SK-N-SH (cell line): ENCODE measurements at regions not wholly inside any gene's neighbourhood (a gene's known extent, or its start where the extent isn't known, plus 50 kb on each side); places are given as distances from the start of the nearest gene placed in this dataset.

Experiments used
- CTCF ChIA-PET: fragments of 300-600, 350-600 bp; formaldehyde crosslinking; extraction: SDS; loops from one replicate; lab custom pipeline; 2021; lab: Yijun Ruan, JAX
- POLR2A ChIA-PET: fragments of 350-600 bp; sonication (Branson Sonifier 250); formaldehyde crosslinking; extraction: SDS; loops from one replicate; lab custom pipeline; 2020; ENCODE audit warnings: antibody characterized with exemption, inconsistent platforms; lab: Yijun Ruan, JAX
- DNase-seq: peaks from one replicate; pipeline ENCODE4 v3.0.0; 2012
- H2AFZ ChIP-seq: fragments of 200-600 bp; sonication (generic); 2 replicates; pipeline ENCODE4 v1.8.1; 2016; ENCODE audit warnings: antibody characterized with exemption, mild to moderate bottlenecking, low read depth
- H3F3A ChIP-seq: fragments of 200-600 bp; sonication (generic); replicated peaks from 2 replicates; pipeline ENCODE3; 2016; ENCODE audit warnings: antibody characterized with exemption, mild to moderate bottlenecking; ENCODE audit not compliant: insufficient read depth
- H3K27ac ChIP-seq, 2 experiments: fragments of 200-500 bp in 1 of 2; fragments of 200-600 bp in 1 of 2; sonication (Bioruptor generic) in 1 of 2; sonication (generic), shearing (Covaris generic) in 1 of 2; 2 replicates each; pipeline versions ENCODE4 v1.5.1 to v1.6.1; 2014 to 2016; ENCODE audit warnings: low read depth in 2 of 2, inconsistent platforms in 1 of 2, low read length in 1 of 2, mild to moderate bottlenecking in 1 of 2, mixed read lengths in 1 of 2
- H3K27me3 ChIP-seq: fragments of 200-600 bp; sonication (generic), shearing (Covaris generic); 2 replicates; pipeline ENCODE4 v1.6.1; 2016; ENCODE audit warnings: mixed run types; ENCODE audit not compliant: insufficient read depth
- H3K36me3 ChIP-seq, 2 experiments: fragments of 200-500 bp in 1 of 2; fragments of 200-600 bp in 1 of 2; sonication (Bioruptor generic) in 1 of 2; sonication (generic) in 1 of 2; replicated peaks in 1 of 2; 2 replicates each; pipeline versions ENCODE3 to v1.5.1; 2014 to 2016; ENCODE audit warnings: low read length in 1 of 2, mild to moderate bottlenecking in 1 of 2; ENCODE audit not compliant: insufficient read depth in 2 of 2, control insufficient read depth in 1 of 2
- H3K4me1 ChIP-seq, 2 experiments: fragments of 200-500 bp in 1 of 2; fragments of 200-600 bp in 1 of 2; sonication (Bioruptor generic) in 1 of 2; sonication (generic), shearing (Covaris generic) in 1 of 2; 2 replicates each; pipeline versions ENCODE4 v1.5.1 to v1.6.1; 2014 to 2016; ENCODE audit warnings: low read depth in 1 of 2, low read length in 1 of 2, mixed run types in 1 of 2; ENCODE audit not compliant: insufficient read depth in 2 of 2, control insufficient read depth in 1 of 2
- H3K4me2 ChIP-seq: fragments of 200-600 bp; sonication (generic), shearing (Covaris generic); 2 replicates; pipeline ENCODE4 v1.6.1; 2017; ENCODE audit warnings: mixed run types
- H3K4me3 ChIP-seq, 2 experiments: fragments of 200-500 bp in 1 of 2; fragments of 200-600 bp in 1 of 2; sonication (Bioruptor generic) in 1 of 2; sonication (generic), shearing (Covaris generic) in 1 of 2; 2 replicates each; pipeline versions ENCODE4 v1.5.1 to v1.8.1; 2014 to 2016; ENCODE audit warnings: low read depth in 2 of 2, inconsistent platforms in 1 of 2, low read length in 1 of 2, mild to moderate bottlenecking in 1 of 2, mixed read lengths in 1 of 2, moderate library complexity in 1 of 2
- H3K79me2 ChIP-seq: fragments of 200-600 bp; sonication (generic); 2 replicates; pipeline ENCODE4 v1.8.1; 2017; ENCODE audit warnings: mild to moderate bottlenecking; ENCODE audit not compliant: insufficient read depth
- H3K9ac ChIP-seq: fragments of 200-600 bp; sonication (generic); 2 replicates; pipeline ENCODE4 v1.6.1; 2017; ENCODE audit warnings: mixed run types
- H3K9me2 ChIP-seq: fragments of 200-600 bp; sonication (generic); 2 replicates; pipeline ENCODE4 v1.6.1; 2017; ENCODE audit warnings: mixed run types
- H3K9me3 ChIP-seq: fragments of 200-600 bp; sonication (generic); 2 replicates; pipeline ENCODE4 v1.6.1; 2017; ENCODE audit warnings: mixed run types, mild to moderate bottlenecking, moderate library complexity
- H4K20me1 ChIP-seq: fragments of 200-600 bp; sonication (generic); 2 replicates; pipeline ENCODE4 v1.6.1; 2017; ENCODE audit warnings: mild to moderate bottlenecking, mixed run types; ENCODE audit not compliant: insufficient read depth
- CTCF ChIP-seq: fragments of 200-600 bp; sonication (generic); IDR thresholded peaks from 2 replicates; pipeline ENCODE4 v1.6.1; 2017; ENCODE audit warnings: antibody characterized with exemption, mild to moderate bottlenecking, moderate library complexity
- ELF1 ChIP-seq: IDR thresholded peaks from 2 replicates; pipeline ENCODE4 v1.4.0; 2012
- EP300 ChIP-seq, 2 experiments: IDR thresholded peaks; 2 replicates each; pipeline versions ENCODE4 v1.4.0 to v1.6.1; 2012; ENCODE audit warnings: borderline replicate concordance in 1 of 2, low read depth in 1 of 2, low read length in 1 of 2
- FOXM1 ChIP-seq: IDR thresholded peaks from 2 replicates; pipeline ENCODE4 v1.4.0; 2012; ENCODE audit warnings: low read depth, mild to moderate bottlenecking
- GABPA ChIP-seq: IDR thresholded peaks from 2 replicates; pipeline ENCODE4 v1.4.0; 2012; ENCODE audit warnings: low read depth, mild to moderate bottlenecking
- GATA2 ChIP-seq: sonication (generic); formaldehyde crosslinking; IDR thresholded peaks from 2 replicates; pipeline ENCODE4 v1.5.0; 2020; ENCODE audit warnings: mild to moderate bottlenecking, missing genetic modification reagents
- IRF3 ChIP-seq: fragments of 150-350 bp; IDR thresholded peaks from 2 replicates; pipeline ENCODE4 v1.6.1; 2016; ENCODE audit warnings: mild to moderate bottlenecking, low read depth, low read length
- JUND ChIP-seq: IDR thresholded peaks from 2 replicates; pipeline ENCODE4 v1.4.0; 2012
- NFIC ChIP-seq: IDR thresholded peaks from 2 replicates; pipeline ENCODE4 v1.4.0; 2012; ENCODE audit warnings: borderline replicate concordance
- NRF1 ChIP-seq: IDR thresholded peaks from 2 replicates; pipeline ENCODE4 v1.6.1; 2012; ENCODE audit warnings: low read depth, mild to moderate bottlenecking, low read length
- PBX3 ChIP-seq: IDR thresholded peaks from 2 replicates; pipeline ENCODE4; 2012
- RCOR1 ChIP-seq: fragments of 150-350 bp; IDR thresholded peaks from 2 replicates; pipeline ENCODE4 v1.6.1; 2017; ENCODE audit warnings: antibody characterized with exemption, low read length
- REST ChIP-seq: IDR thresholded peaks from 2 replicates; pipeline ENCODE4 v1.6.1; 2012; ENCODE audit warnings: mild to moderate bottlenecking, low read depth, low read length, moderate library complexity
- SMC3 ChIP-seq: IDR thresholded peaks from 2 replicates; pipeline ENCODE4 v1.6.1; 2012; ENCODE audit warnings: low read depth, low read length, improper control_type of control experiment
- TAF1 ChIP-seq: IDR thresholded peaks from 2 replicates; pipeline ENCODE4 v1.6.1; 2012; ENCODE audit warnings: low read depth, mild to moderate bottlenecking, low read length, moderate library complexity, borderline replicate concordance
- TCF12 ChIP-seq: IDR thresholded peaks from 2 replicates; pipeline ENCODE4 v1.4.0; 2012
- TEAD4 ChIP-seq: IDR thresholded peaks from 2 replicates; pipeline ENCODE4 v1.4.0; 2012; ENCODE audit warnings: mild to moderate bottlenecking, borderline replicate concordance; ENCODE audit not compliant: insufficient read depth
- USF2 ChIP-seq: fragments of 150-350 bp; IDR thresholded peaks from 2 replicates; pipeline ENCODE4 v1.6.1; 2017; ENCODE audit warnings: antibody characterized with exemption, low read length, low read depth, borderline replicate concordance
- YY1 ChIP-seq: IDR thresholded peaks from 2 replicates; pipeline ENCODE4 v1.4.0; 2012; ENCODE audit warnings: low read depth, mild to moderate bottlenecking
- WGBS: methylation state at CpG from one replicate; pipeline ENCODE4 v1.1.6; 2017; ENCODE audit warnings: low lambda C conversion rate; 5-methylcytosine and 5-hydroxymethylcytosine counted together

GRCh38 chr4:152033621-152034020 is 272.8 kb upstream of the GATB start:
- WGBS: 45% methylated on average over 6 of the region's 6 CpGs
- H4K20me1 ChIP-seq: no peaks in the 10 kb centered on the region
- no peak overlapping the region for H3K4me3 ChIP-seq
- no peaks in the 10 kb centered on the region for H3K9me2 ChIP-seq
- H3F3A ChIP-seq: no peaks in the 10 kb centered on the region
- POLR2A ChIA-PET: no interaction called here
- TF ChIP-seq GABPA (no peak), SMC3 (no peak), YY1 (no peak), NRF1 (no peak), PBX3 (no peak), JUND (no peak), NFIC (no peak), GATA2 (CRISPR knock-in tag) (no peak), EP300 (IDR thresholded peaks at IDR 0.05; ENCODE audit: borderline replicate concordance in 1 of 2, low read depth in 1 of 2, low read length in 1 of 2) (no peak), IRF3 (no peak), TCF12 (no peak)
- no peaks in the 10 kb centered on the region for H3K27me3 ChIP-seq
- CTCF ChIA-PET: no interaction called here
- no peak overlapping the region for H3K9ac ChIP-seq
- DNase-seq: no peak
- no peak overlapping the region for H2AFZ ChIP-seq
- H3K9me3 ChIP-seq: no peaks in the 10 kb centered on the region
- no peaks in the 10 kb centered on the region for H3K4me1 ChIP-seq
- no peaks in the 10 kb centered on the region for H3K79me2 ChIP-seq
- H3K27ac ChIP-seq: no peak overlapping the region
- H3K4me2 ChIP-seq: no peak overlapping the region
- H3K36me3 ChIP-seq: no peaks in the 10 kb centered on the region

- Histone ChIP-seq H3K27ac (no peak overlapping the region), H3K36me3 (no peaks in the 10 kb centered on the region), H3K9me3 (no peaks in the 10 kb centered on the region), H3F3A (no peaks in the 10 kb centered on the region), H3K4me3 (no peak overlapping the region), H2AFZ (no peak overlapping the region), H3K79me2 (no peaks in the 10 kb centered on the region), H3K9me2 (no peaks in the 10 kb centered on the region), H3K9ac (no peak overlapping the region), H3K4me2 (no peak overlapping the region), H3K4me1 (no peaks in the 10 kb centered on the region), H4K20me1 (no peaks in the 10 kb centered on the region), H3K27me3 (no peaks in the 10 kb centered on the region)
- no peak for DNase-seq
- CTCF ChIA-PET: interaction anchor here (2.1 kb wide), 1 partner anchor 10 kb away, joined by 7 read pairs; no protein-coding TSS in a partner anchor
- 32% methylated on average over 1 of the region's 1 CpG for WGBS
- POLR2A ChIA-PET: no interaction called here
- TF ChIP-seq FOXM1 (no peak), NFIC (no peak), TAF1 (no peak), USF2 (no peak), RCOR1 (no peak), TEAD4 (no peak), REST (no peak), SMC3 (no peak), NRF1 (no peak), CTCF (no peak), GATA2 (CRISPR knock-in tag) (no peak), ELF1 (no peak)
Measured at GRCh38 chr4:152032722-152033131, 271.9 kb upstream of the GATB start.
